Lower lobe of right lung (tissue), 2 donors: ENCODE measurements at regions not wholly inside any gene's neighbourhood (a gene's known extent, or its start where the extent isn't known, plus 50 kb on each side); places are given as distances from the start of the nearest gene placed in this dataset.

Experiments
- ATAC-seq, 2 donors: fragments of 200-7000 bp; cut with Tn5 transposase; one replicate each; pipeline ENCODE4 v1.9.1; 2020 to 2022; ENCODE audit warnings: mild to moderate bottlenecking in 2 of 2, moderate library complexity in 2 of 2
- DNase-seq: peaks from one replicate; pipeline ENCODE4 v3.0.0-alpha.2; 2020
- H3K27ac ChIP-seq: fragments of 200-600 bp; one replicate; pipeline ENCODE4 v1.8.0; 2022
- H3K27me3 ChIP-seq: fragments of 200-600 bp; one replicate; pipeline ENCODE4 v1.8.0; 2022; ENCODE audit warnings: low read depth
- H3K36me3 ChIP-seq: fragments of 200-600 bp; one replicate; pipeline ENCODE4 v1.8.0; 2022; ENCODE audit warnings: mild to moderate bottlenecking
- H3K4me1 ChIP-seq: fragments of 200-600 bp; one replicate; pipeline ENCODE4 v1.8.0; 2022
- H3K4me3 ChIP-seq: fragments of 200-600 bp; one replicate; pipeline ENCODE4 v1.8.0; 2022; ENCODE audit warnings: mild to moderate bottlenecking
- H3K9me3 ChIP-seq: fragments of 200-600 bp; one replicate; pipeline ENCODE4 v1.8.0; 2022
- CTCF ChIP-seq: fragments of 200-600 bp; IDR thresholded peaks from one replicate; pipeline ENCODE4 v1.8.0; 2022; ENCODE audit warnings: antibody characterized with exemption, mild to moderate bottlenecking
- intact Hi-C: fragments of 100-400 bp; cut with DNase I; formaldehyde crosslinking; loops from one replicate; pipeline ENCODE4 v1.11.0; 2022
- donor health status: DM: no; HTN: yes; CAD: no; lungs with severe emphysema.

GRCh38 chr2:114161371-114161770, 271.5 kb downstream of the ACTR3 start:
- Histone ChIP-seq H3K4me3 (no peak overlapping the region), H3K27me3 (no peaks in the 10 kb centered on the region), H3K36me3 (no peaks in the 10 kb centered on the region), H3K9me3 (no peaks in the 10 kb centered on the region), H3K27ac (no peak overlapping the region), H3K4me1 (no peaks in the 10 kb centered on the region)
- intact Hi-C loops = no loop called here
- no peak for TF ChIP-seq CTCF
- ATAC-seq = no peak
- DNase-seq = no peak

GRCh38 chr2:114167799-114168198, 274.6 kb upstream of the DPP10 start:
- no peaks in the 10 kb centered on the region for H3K36me3 ChIP-seq
- intact Hi-C loops = no loop called here
- no peak for ATAC-seq
- no peak for DNase-seq
- no peaks in the 10 kb centered on the region for H3K27me3 ChIP-seq
- no peak overlapping the region for H3K4me3 ChIP-seq
- no peaks in the 10 kb centered on the region for H3K4me1 ChIP-seq
- no peak overlapping the region for H3K27ac ChIP-seq
- TF ChIP-seq CTCF = no peak
- no peaks in the 10 kb centered on the region for H3K9me3 ChIP-seq

GRCh38 chr2:114170070-114170469, 272.4 kb upstream of the DPP10 start:
- H3K27ac ChIP-seq = no peak overlapping the region
- H3K9me3 ChIP-seq = no peaks in the 10 kb centered on the region
- H3K4me1 ChIP-seq = no peaks in the 10 kb centered on the region
- H3K4me3 ChIP-seq = no peak overlapping the region
- DNase-seq (no peak), ATAC-seq (no peak)
- no peaks in the 10 kb centered on the region for H3K27me3 ChIP-seq
- TF ChIP-seq CTCF = no peak
- intact Hi-C loops = no loop called here
- H3K36me3 ChIP-seq = no peaks in the 10 kb centered on the region

- H3K9me3 ChIP-seq = no peaks in the 10 kb centered on the region
- H3K4me3 ChIP-seq = no peak overlapping the region
- no peak for TF ChIP-seq CTCF
- DNase-seq (no peak), ATAC-seq (no peak)
- no peaks in the 10 kb centered on the region for H3K27me3 ChIP-seq
- no peak overlapping the region for H3K27ac ChIP-seq
- H3K4me1 ChIP-seq = no peaks in the 10 kb centered on the region
- no peaks in the 10 kb centered on the region for H3K36me3 ChIP-seq
- intact Hi-C loops = no loop called here
Measured at GRCh38 chr2:114175507-114175906, 266.9 kb upstream of the DPP10 start.

- no peak for TF ChIP-seq CTCF
- ATAC-seq (no peak), DNase-seq (no peak)
- Histone ChIP-seq H3K27me3 (no peaks in the 10 kb centered on the region), H3K9me3 (no peaks in the 10 kb centered on the region), H3K27ac (no peak overlapping the region), H3K36me3 (no peaks in the 10 kb centered on the region), H3K4me1 (no peaks in the 10 kb centered on the region), H3K4me3 (no peak overlapping the region)
- intact Hi-C loops = no loop called here
Measured at GRCh38 chr2:114185501-114185900, 256.9 kb upstream of the DPP10 start.

- Histone ChIP-seq H3K9me3 (no peaks in the 10 kb centered on the region), H3K36me3 (no peaks in the 10 kb centered on the region), H3K4me1 (no peaks in the 10 kb centered on the region), H3K27me3 (no peaks in the 10 kb centered on the region), H3K27ac (no peak overlapping the region), H3K4me3 (no peak overlapping the region)
- ATAC-seq (no peak), DNase-seq (no peak)
- intact Hi-C loops = no loop called here
- TF ChIP-seq CTCF = no peak
Measured at GRCh38 chr2:114192362-114192761, 250.1 kb upstream of the DPP10 start.
